HUES6 (cell line): ENCODE measurements at regions not wholly inside any gene's neighbourhood (a gene's known extent, or its start where the extent isn't known, plus 50 kb on each side); places are given as distances from the start of the nearest gene placed in this dataset.

ENCODE experiments used
- H3K27ac ChIP-seq: 2 replicates; pipeline ENCODE4 v1.7.0; 2013; ENCODE audit warnings: low read depth, mild to moderate bottlenecking, low read length, inconsistent platforms
- H3K27me3 ChIP-seq: 2 replicates; pipeline ENCODE4 v1.6.1; 2013; ENCODE audit warnings: low read length; ENCODE audit not compliant: control insufficient read depth, insufficient read depth
- H3K36me3 ChIP-seq: 2 replicates; pipeline ENCODE4 v1.6.1; 2013; ENCODE audit warnings: low read length; ENCODE audit not compliant: control insufficient read depth, insufficient read depth
- H3K4me1 ChIP-seq: 2 replicates; pipeline ENCODE4 v1.6.1; 2013; ENCODE audit warnings: low read length; ENCODE audit not compliant: control insufficient read depth, insufficient read depth
- H3K4me3 ChIP-seq: 2 replicates; pipeline ENCODE4 v1.5.1; 2013; ENCODE audit warnings: low read depth, low read length
- H3K9ac ChIP-seq: one replicate; pipeline ENCODE4 v1.6.1; 2013; ENCODE audit warnings: mild to moderate bottlenecking, low read length
- H3K9me3 ChIP-seq: 2 replicates; pipeline ENCODE4 v1.6.1; 2013; ENCODE audit warnings: low read depth, low read length; ENCODE audit not compliant: control insufficient read depth, insufficient read depth

DNA sequence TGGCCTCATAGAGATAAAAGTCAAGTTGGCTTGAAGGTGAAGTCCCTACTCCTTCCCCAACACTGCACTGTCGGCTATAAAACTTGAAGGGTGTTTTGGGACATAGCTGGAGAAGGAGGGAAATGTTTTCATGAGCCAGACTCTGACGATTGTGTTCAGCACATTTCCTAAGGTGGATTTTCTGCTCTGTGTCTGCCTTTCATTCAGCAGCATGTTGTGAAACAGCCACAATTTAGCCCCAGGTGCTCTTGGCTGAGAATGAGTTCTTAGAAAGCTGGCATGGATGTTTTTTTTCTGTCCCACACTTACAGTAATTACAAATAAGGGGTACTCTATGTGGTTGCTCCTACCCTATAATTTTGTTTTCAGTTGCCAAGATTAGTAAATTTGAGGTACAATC is 492.4 kb downstream of the MCTP2 start:
- Histone ChIP-seq H3K4me3 (no peak overlapping the region), H3K9ac (no peak overlapping the region), H3K9me3 (no peaks in the 10 kb centered on the region), H3K4me1 (no peaks in the 10 kb centered on the region), H3K27me3 (no peaks in the 10 kb centered on the region), H3K36me3 (no peaks in the 10 kb centered on the region), H3K27ac (no peak overlapping the region)

GRCh38 chr15:94731286-94731685 is 499.9 kb downstream of the MCTP2 start:
- no peak overlapping the region for H3K27ac ChIP-seq
- no peaks in the 10 kb centered on the region for H3K9me3 ChIP-seq
- H3K36me3 ChIP-seq: no peaks in the 10 kb centered on the region
- no peak overlapping the region for H3K4me3 ChIP-seq
- no peaks in the 10 kb centered on the region for H3K27me3 ChIP-seq
- H3K9ac ChIP-seq: no peak overlapping the region
- no peaks in the 10 kb centered on the region for H3K4me1 ChIP-seq

DNA sequence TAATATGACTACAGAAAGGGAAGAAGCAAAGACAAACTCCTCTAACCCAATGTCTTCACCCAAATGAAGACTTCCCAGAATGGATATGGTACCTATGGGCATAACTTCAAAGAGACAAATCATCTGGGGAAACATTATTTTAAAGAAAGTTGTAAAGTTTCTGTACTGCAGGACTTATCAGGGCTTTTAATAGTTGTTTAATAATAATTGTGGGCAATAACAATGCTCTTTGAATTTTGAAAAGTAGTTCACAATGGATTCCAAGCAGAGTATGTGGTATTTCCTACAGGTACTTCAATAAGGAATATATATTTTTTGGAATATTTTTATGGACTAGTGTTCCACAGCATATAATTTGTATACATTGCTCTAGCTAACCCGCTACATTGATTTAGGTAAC is 503.1 kb downstream of the MCTP2 start:
- H3K9me3 ChIP-seq: no peaks in the 10 kb centered on the region
- H3K36me3 ChIP-seq: no peaks in the 10 kb centered on the region
- no peaks in the 10 kb centered on the region; the same call in 1 of the 2 replicates for H3K4me1 ChIP-seq
- no peak overlapping the region for H3K27ac ChIP-seq
- H3K4me3 ChIP-seq: no peak overlapping the region
- H3K27me3 ChIP-seq: no peaks in the 10 kb centered on the region
- no peak overlapping the region for H3K9ac ChIP-seq

GRCh38 chr15:94736236-94736635 is 504.9 kb downstream of the MCTP2 start:
- H3K27me3 ChIP-seq: no peaks in the 10 kb centered on the region
- no peaks in the 10 kb centered on the region for H3K9me3 ChIP-seq
- no peak overlapping the region for H3K9ac ChIP-seq
- no peak overlapping the region for H3K4me3 ChIP-seq
- no peak overlapping the region for H3K27ac ChIP-seq
- H3K36me3 ChIP-seq: no peaks in the 10 kb centered on the region
- no peaks in the 10 kb centered on the region; the same call in 1 of the 2 replicates for H3K4me1 ChIP-seq

DNA sequence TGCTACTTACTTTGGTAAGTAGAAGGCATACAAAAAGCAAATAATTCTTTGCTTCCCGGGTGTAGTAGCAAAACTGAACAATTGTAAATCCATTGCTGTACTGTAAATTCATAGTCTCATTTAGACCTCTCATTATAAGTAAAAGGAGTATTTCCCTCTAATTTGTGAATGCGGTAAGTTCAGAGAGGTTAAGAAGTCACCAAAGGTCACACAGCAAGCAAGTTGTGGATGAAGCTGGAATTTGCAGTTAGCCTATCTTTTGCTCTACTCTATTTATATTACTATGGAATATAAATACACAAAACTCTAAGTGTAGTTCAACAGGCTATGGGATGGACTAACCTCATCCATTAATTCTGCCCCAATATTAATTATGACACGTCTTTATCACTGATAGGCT is 508.3 kb downstream of the MCTP2 start:
- Histone ChIP-seq H3K27ac (no peak overlapping the region), H3K27me3 (no peaks in the 10 kb centered on the region)

DNA sequence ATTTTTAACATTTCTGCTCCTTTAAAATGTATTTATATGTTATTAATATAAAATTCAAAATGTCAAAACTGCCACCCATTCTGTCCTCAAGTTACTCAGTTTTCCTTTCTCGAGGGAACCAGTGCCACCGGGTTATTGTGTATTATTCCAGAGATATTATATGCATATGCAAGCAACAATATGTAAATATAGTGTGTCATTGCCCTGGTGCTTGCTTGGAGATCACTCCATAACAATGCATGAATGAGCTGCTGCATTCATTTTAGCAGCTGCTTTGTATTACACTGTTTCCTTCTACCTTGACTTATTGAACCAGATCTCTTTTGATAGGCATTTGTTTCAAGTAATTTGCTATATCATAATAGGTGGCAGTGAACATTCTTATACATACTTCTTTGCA is 509.1 kb downstream of the MCTP2 start:
- Histone ChIP-seq H3K4me3 (no peak overlapping the region), H3K27ac (no peak overlapping the region), H3K9me3 (0 out of 2 replicates have a peak, but pooled peaks cover 4% of the 10 kb centered on the region), H3K4me1 (peaks cover 15% of the 10 kb centered on the region), H3K9ac (no peak overlapping the region), H3K27me3 (no peaks in the 10 kb centered on the region), H3K36me3 (no peaks in the 10 kb centered on the region)

More for the DNA sequence above, 508.3 kb downstream of the MCTP2 start:
- Histone ChIP-seq H3K4me3 (no peak overlapping the region), H3K4me1 (peaks cover 11% of the 10 kb centered on the region), H3K9me3 (0 out of 2 replicates have a peak, but pooled peaks cover 4% of the 10 kb centered on the region), H3K9ac (no peak overlapping the region), H3K36me3 (no peaks in the 10 kb centered on the region)

DNA sequence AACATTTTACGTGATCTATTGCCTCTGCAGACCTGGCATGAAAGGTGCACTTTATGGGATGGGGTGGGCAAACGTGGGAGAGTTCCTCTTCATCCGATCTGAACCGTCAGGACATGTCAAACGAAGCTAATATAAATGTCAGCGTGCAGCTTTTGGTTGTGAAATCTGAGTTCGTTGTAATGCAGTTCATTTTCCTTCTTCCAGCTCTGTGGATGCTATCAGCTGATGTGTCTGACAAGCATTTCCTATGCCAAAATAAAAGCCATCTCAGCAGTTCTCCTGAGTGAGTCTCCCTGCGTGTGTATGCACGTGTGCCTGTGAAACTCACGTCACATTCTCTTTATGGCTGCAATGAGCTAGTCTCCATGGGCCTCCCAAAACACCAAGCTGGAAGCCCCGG is 512.3 kb downstream of the MCTP2 start:
- Histone ChIP-seq H3K4me3 (no peak overlapping the region), H3K9ac (no peak overlapping the region), H3K9me3 (0 out of 2 replicates have a peak, but pooled peaks cover 4% of the 10 kb centered on the region), H3K36me3 (no peaks in the 10 kb centered on the region), H3K4me1 (peaks cover 23% of the 10 kb centered on the region), H3K27ac (no peak overlapping the region), H3K27me3 (no peaks in the 10 kb centered on the region)

GRCh38 chr15:94744080-94744793 is 512.9 kb downstream of the MCTP2 start:
- Histone ChIP-seq H3K9ac (no peak overlapping the region), H3K36me3 (no peaks in the 10 kb centered on the region), H3K4me3 (no peak overlapping the region), H3K27ac (no peak overlapping the region), H3K9me3 (0 out of 2 replicates have a peak, but pooled peaks cover 4% of the 10 kb centered on the region), H3K4me1 (peaks cover 23% of the 10 kb centered on the region), H3K27me3 (no peaks in the 10 kb centered on the region)

DNA sequence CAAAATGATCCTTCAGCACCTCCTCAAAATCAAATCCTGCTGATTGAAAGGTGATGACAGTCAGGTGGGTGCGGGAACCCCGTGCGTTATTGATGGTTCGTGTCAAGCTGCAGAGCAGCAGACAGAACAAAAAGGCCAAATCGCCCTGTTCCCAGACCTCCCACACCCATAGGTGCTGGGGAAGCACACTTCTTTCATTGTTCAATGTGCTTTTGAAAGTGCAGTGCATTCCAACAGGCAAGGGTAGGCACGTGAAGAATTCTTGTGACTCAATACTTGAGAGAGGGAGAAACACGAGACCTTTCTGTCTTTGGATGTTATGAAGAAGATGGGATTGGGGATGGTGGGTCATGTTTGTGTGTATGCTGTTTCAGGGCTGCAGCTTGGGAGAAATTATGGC is 514.0 kb downstream of the MCTP2 start:
- no peaks in the 10 kb centered on the region for H3K27me3 ChIP-seq
- H3K9ac ChIP-seq: no peak overlapping the region
- H3K4me3 ChIP-seq: no peak overlapping the region
- no peaks in the 10 kb centered on the region for H3K36me3 ChIP-seq
- H3K4me1 ChIP-seq: peaks cover 28% of the 10 kb centered on the region
- H3K9me3 ChIP-seq: peaks cover 6% of the 10 kb centered on the region; the same call in 1 of the 2 replicates
- H3K27ac ChIP-seq: no peak overlapping the region

DNA sequence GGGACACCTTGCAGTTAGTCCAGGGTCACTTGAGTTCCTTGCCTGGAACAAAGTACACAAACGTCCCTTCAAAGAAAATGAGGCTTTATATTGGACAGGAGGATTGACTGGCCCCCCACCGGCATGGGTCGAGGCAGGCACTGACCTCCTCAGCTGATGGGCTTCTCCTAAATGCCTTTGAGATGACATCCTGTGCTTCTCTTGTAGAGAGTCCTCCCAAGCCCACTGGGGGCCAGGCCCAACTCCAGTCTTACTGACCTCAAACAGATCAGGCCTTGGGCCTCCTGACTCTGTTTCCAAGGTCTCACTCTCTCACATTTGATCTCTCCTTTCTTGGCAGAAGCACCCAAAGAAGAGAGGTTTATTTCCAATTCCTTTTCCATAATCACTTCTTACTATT is 516.1 kb downstream of the MCTP2 start:
- Histone ChIP-seq H3K27ac (no peak overlapping the region), H3K27me3 (no peaks in the 10 kb centered on the region), H3K4me3 (no peak overlapping the region), H3K9me3 (peaks cover 16% of the 10 kb centered on the region; the same call in 1 of the 2 replicates), H3K9ac (no peak overlapping the region), H3K36me3 (no peaks in the 10 kb centered on the region), H3K4me1 (peaks cover 29% of the 10 kb centered on the region)

DNA sequence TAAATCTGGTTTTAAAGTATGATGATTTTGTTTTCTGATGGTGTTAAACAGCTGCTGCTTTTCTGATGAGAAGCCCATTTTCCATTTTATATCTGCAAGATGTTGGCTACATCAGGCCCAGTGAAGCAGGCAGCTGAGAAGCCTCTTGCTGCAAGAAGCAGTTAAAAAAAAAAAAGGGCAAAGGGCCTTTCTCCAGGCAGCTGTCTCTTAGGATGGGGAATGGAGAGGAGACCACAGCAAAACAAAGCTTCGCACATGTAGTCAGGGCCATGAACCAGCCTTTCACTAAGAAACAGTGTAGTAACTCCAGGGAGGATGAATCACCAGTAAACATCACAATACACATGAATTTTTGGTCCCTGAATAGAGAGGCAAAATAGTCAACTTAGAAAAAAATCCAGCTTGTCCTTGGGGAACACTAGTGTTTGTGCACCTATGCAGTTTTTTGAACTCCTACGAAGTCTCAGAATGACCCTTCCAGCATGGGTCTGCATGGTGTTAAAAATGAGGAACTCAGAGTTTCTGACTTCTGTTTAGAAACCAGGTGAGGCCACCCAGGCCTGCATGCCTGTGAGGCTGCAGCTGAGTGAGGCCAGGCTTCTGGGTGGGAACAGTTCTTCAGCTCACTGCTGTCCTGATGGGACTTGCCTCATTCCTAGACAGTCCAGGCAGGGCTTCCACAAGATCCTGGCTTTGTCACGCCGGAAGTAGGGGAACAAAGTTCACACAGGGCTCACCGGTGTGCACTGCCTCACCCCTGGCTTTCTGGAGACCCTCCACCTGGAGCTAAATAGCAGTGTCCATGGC is 518.7 kb downstream of the MCTP2 start:
- H3K9ac ChIP-seq: no peak overlapping the region

More for the DNA sequence above, 518.7 kb downstream of the MCTP2 start:
- no peaks in the 10 kb centered on the region for H3K36me3 ChIP-seq
- no peak overlapping the region for H3K4me3 ChIP-seq
- H3K27me3 ChIP-seq: no peaks in the 10 kb centered on the region
- no peak overlapping the region for H3K27ac ChIP-seq
- H3K9me3 ChIP-seq: peaks cover 16% of the 10 kb centered on the region; the same call in 1 of the 2 replicates
- peaks cover 19% of the 10 kb centered on the region for H3K4me1 ChIP-seq
